H1 (cell line): ENCODE measurements at regions not wholly inside any gene's neighbourhood (a gene's known extent, or its start where the extent isn't known, plus 50 kb on each side); places are given as distances from the start of the nearest gene placed in this dataset.
A peak's percentile ranks its signal among the peaks of the same experiment; 100 is the strongest.

Source experiments
- CTCF ChIA-PET: fragments of 300-600 bp; sonication (Branson Sonifier 250); formaldehyde crosslinking; loops from one replicate; lab custom pipeline; 2021; ENCODE audit not compliant: partially characterized antibody; lab: Charles Lee
- POLR2A ChIA-PET: fragments of 300-600 bp; sonication (Branson Sonifier 250); formaldehyde crosslinking; loops from one replicate; lab custom pipeline; 2021; ENCODE audit warnings: inconsistent platforms; ENCODE audit not compliant: partially characterized antibody; lab: Charles Lee
- DNase-seq, 2 experiments: peaks; one replicate each; pipeline versions ENCODE4 v3.0.0 to v3.0.0-alpha.2; 2010 to 2022; ENCODE audit warnings: low spot score in 2 of 2, low read depth in 1 of 2, mixed read lengths in 1 of 2
- FAIRE-seq: peaks from 2 replicates; lab custom pipeline; 2011; peaks lifted over from hg19 to GRCh38; lab: Jason Lieb, UNC
- H2AFZ ChIP-seq: 2 replicates; pipeline ENCODE4 v1.8.1; 2012; ENCODE audit warnings: low read length, inconsistent platforms
- H2AK5ac ChIP-seq: 2 replicates; pipeline ENCODE4 v1.6.1; 2013; ENCODE audit warnings: low read depth, low read length
- H2BK120ac ChIP-seq: replicated peaks from 2 replicates; pipeline ENCODE3; 2013; ENCODE audit warnings: low read depth, low read length, inconsistent platforms
- H2BK12ac ChIP-seq: 2 replicates; pipeline ENCODE4 v1.6.1; 2013; ENCODE audit warnings: low read depth, low read length
- H2BK15ac ChIP-seq: 2 replicates; pipeline ENCODE4 v1.6.1; 2013; ENCODE audit warnings: low read length
- H2BK20ac ChIP-seq: 2 replicates; pipeline ENCODE4 v1.6.1; 2013; ENCODE audit warnings: low read length
- H2BK5ac ChIP-seq: 2 replicates; pipeline ENCODE4 v1.6.1; 2013; ENCODE audit warnings: low read depth, low read length
- H3K14ac ChIP-seq: 2 replicates; pipeline ENCODE4 v1.6.1; 2013; ENCODE audit warnings: inconsistent platforms; ENCODE audit not compliant: insufficient read length
- H3K18ac ChIP-seq: 2 replicates; pipeline ENCODE4 v1.6.1; 2013; ENCODE audit warnings: low read length; ENCODE audit errors: extremely low read depth
- H3K23ac ChIP-seq: 2 replicates; pipeline ENCODE4 v1.6.1; 2013; ENCODE audit warnings: inconsistent platforms; ENCODE audit not compliant: insufficient read length
- H3K23me2 ChIP-seq: 2 replicates; pipeline ENCODE4 v1.6.1; 2013; ENCODE audit warnings: low read depth, low read length
- H3K27ac ChIP-seq: 2 replicates; pipeline ENCODE4 v1.6.1; 2011; ENCODE audit warnings: low read depth, low read length, inconsistent platforms
- H3K27me3 ChIP-seq, 4 experiments: replicated peaks in 1 of 4; 1 replicate in 1 of 4; 2 replicates in 3 of 4; pipeline versions ENCODE4 v1.6.1 to v1.8.1; 2011 to 2013; ENCODE audit warnings: low read length in 3 of 4, mild to moderate bottlenecking in 3 of 4, inconsistent platforms in 2 of 4, mixed read lengths in 2 of 4, moderate library complexity in 1 of 4; ENCODE audit not compliant: control insufficient read depth in 3 of 4, insufficient read depth in 3 of 4; ENCODE audit errors: extremely low read depth in 1 of 4
- H3K36me3 ChIP-seq, 4 experiments: 2 replicates each; pipeline versions ENCODE4 v1.6.1 to v1.8.1; 2011 to 2013; ENCODE audit warnings: mild to moderate bottlenecking in 4 of 4, low read length in 3 of 4, moderate library complexity in 2 of 4, control low read depth in 1 of 4, inconsistent platforms in 1 of 4; ENCODE audit not compliant: insufficient read depth in 4 of 4, control insufficient read depth in 2 of 4
- H3K4ac ChIP-seq: replicated peaks from 2 replicates; pipeline ENCODE3; 2013; ENCODE audit warnings: low read length, low read depth, mixed read lengths, inconsistent platforms; ENCODE audit not compliant: insufficient read length
- H3K4me1 ChIP-seq, 4 experiments: replicated peaks in 1 of 4; 1 replicate in 1 of 4; 2 replicates in 3 of 4; pipeline versions ENCODE4 v1.6.1 to v1.8.1; 2011 to 2013; ENCODE audit warnings: low read length in 3 of 4, inconsistent platforms in 2 of 4, mixed read lengths in 1 of 4; ENCODE audit not compliant: insufficient read depth in 4 of 4, control insufficient read depth in 3 of 4
- H3K4me2 ChIP-seq, 2 experiments: 2 replicates each; pipeline versions ENCODE4 v1.6.1 to v1.8.1; 2011 to 2013; ENCODE audit warnings: low read depth in 2 of 2, low read length in 2 of 2, control low read depth in 1 of 2, inconsistent platforms in 1 of 2, mild to moderate bottlenecking in 1 of 2; ENCODE audit not compliant: insufficient read depth in 1 of 2
- H3K4me3 ChIP-seq, 4 experiments: fragments of 200-600, 300-600 bp in 1 of 4; sonication (generic), shearing (Covaris generic), sonication (Bioruptor Twin) in 1 of 4; 2 replicates each; pipeline versions ENCODE4 v1.5.1 to v1.8.1; 2011 to 2016; ENCODE audit warnings: low read length in 4 of 4, low read depth in 3 of 4, control low read depth in 2 of 4, inconsistent platforms in 2 of 4, mild to moderate bottlenecking in 2 of 4, mixed read lengths in 1 of 4, moderate library complexity in 1 of 4; ENCODE audit not compliant: insufficient read depth in 2 of 4; ENCODE audit errors: extremely low read depth in 1 of 4
- H3K56ac ChIP-seq: replicated peaks from 2 replicates; pipeline ENCODE3; 2013; ENCODE audit warnings: low read depth, mild to moderate bottlenecking, mixed read lengths, low read length, inconsistent platforms; ENCODE audit not compliant: insufficient read length
- H3K79me1 ChIP-seq: 2 replicates; pipeline ENCODE4 v1.6.1; 2013; ENCODE audit warnings: low read depth, low read length, control low read depth
- H3K79me2 ChIP-seq, 2 experiments: 2 replicates each; pipeline versions ENCODE4 v1.6.1 to v1.8.1; 2012 to 2013; ENCODE audit warnings: low read length in 2 of 2, mild to moderate bottlenecking in 2 of 2, inconsistent platforms in 1 of 2; ENCODE audit not compliant: insufficient read depth in 2 of 2, control insufficient read depth in 1 of 2
- H3K9ac ChIP-seq, 4 experiments: replicated peaks in 1 of 4; 1 replicate in 1 of 4; 2 replicates in 3 of 4; pipeline versions ENCODE4 v1.6.1 to v1.8.1; 2011 to 2013; ENCODE audit warnings: low read depth in 3 of 4, low read length in 3 of 4, control low read depth in 2 of 4, mild to moderate bottlenecking in 2 of 4, moderate library complexity in 2 of 4, inconsistent platforms in 1 of 4; ENCODE audit errors: extremely low read depth in 1 of 4
- H3K9me3 ChIP-seq, 2 experiments: 2 replicates each; pipeline versions ENCODE4 v1.6.1 to v1.8.1; 2012 to 2013; ENCODE audit warnings: mild to moderate bottlenecking in 2 of 2, moderate library complexity in 2 of 2, control low read depth in 1 of 2, inconsistent platforms in 1 of 2, low read depth in 1 of 2, low read length in 1 of 2, mixed read lengths in 1 of 2; ENCODE audit not compliant: insufficient read depth in 2 of 2
- H4K20me1 ChIP-seq, 2 experiments: replicated peaks in 1 of 2; 2 replicates each; pipeline versions ENCODE3 to v1.8.1; 2011 to 2013; ENCODE audit warnings: inconsistent platforms in 2 of 2, low read length in 2 of 2, mild to moderate bottlenecking in 1 of 2; ENCODE audit not compliant: insufficient read depth in 2 of 2, control insufficient read depth in 1 of 2
- H4K5ac ChIP-seq: 2 replicates; pipeline ENCODE4 v1.6.1; 2013; ENCODE audit warnings: low read length, low read depth, mixed read lengths, inconsistent platforms; ENCODE audit not compliant: insufficient read length
- H4K8ac ChIP-seq: 2 replicates; pipeline ENCODE4 v1.8.0; 2013; ENCODE audit warnings: mild to moderate bottlenecking, moderate library complexity, low read length, inconsistent platforms; ENCODE audit not compliant: insufficient read depth; ENCODE audit errors: extremely low read depth
- H4K91ac ChIP-seq: replicated peaks from 2 replicates; pipeline ENCODE3; 2013; ENCODE audit warnings: low read length, mixed read lengths, inconsistent platforms; ENCODE audit not compliant: insufficient read length
- BRCA1 ChIP-seq: IDR thresholded peaks from 2 replicates; pipeline ENCODE4 v1.6.1; 2012; ENCODE audit warnings: low read depth, low read length, improper control_type of control experiment
- EP300 ChIP-seq, 2 experiments: IDR thresholded peaks; 1 replicate in 1 of 2; 2 replicates in 1 of 2; pipeline ENCODE4 v1.6.1; 2011 to 2012; ENCODE audit warnings: low read depth in 2 of 2, low read length in 2 of 2, mild to moderate bottlenecking in 2 of 2, borderline replicate concordance in 1 of 2, inconsistent platforms in 1 of 2, moderate library complexity in 1 of 2
- EZH2 ChIP-seq: fragments of 200-600 bp; sonication (generic); IDR thresholded peaks from 2 replicates; pipeline ENCODE4 v1.7.1; 2012; ENCODE audit warnings: low read depth, mild to moderate bottlenecking, moderate library complexity, low read length, inconsistent platforms; ENCODE audit not compliant: severe bottlenecking
- JUN ChIP-seq: IDR thresholded peaks from 2 replicates; pipeline ENCODE4 v1.6.1; 2011; ENCODE audit warnings: low read depth, mild to moderate bottlenecking, improper control_type of control experiment, low read length
- KDM5A ChIP-seq: fragments of 200-600 bp; IDR thresholded peaks from 2 replicates; pipeline ENCODE4 v1.7.1; 2012; ENCODE audit warnings: mild to moderate bottlenecking, low read length, inconsistent platforms, mixed read lengths
- SIRT6 ChIP-seq: IDR thresholded peaks from one replicate; pipeline ENCODE4 v1.7.1; 2012; ENCODE audit warnings: low read length, inconsistent platforms
- SP1 ChIP-seq: IDR thresholded peaks from 2 replicates; pipeline ENCODE4 v1.6.1; 2011; ENCODE audit warnings: low read depth, low read length
- SUZ12 ChIP-seq: fragments of 200-600 bp; sonication (generic); IDR thresholded peaks from 2 replicates; pipeline ENCODE4 v1.6.1; 2012; ENCODE audit warnings: mild to moderate bottlenecking, inconsistent platforms, low read length, moderate library complexity, mixed read lengths
- TAF7 ChIP-seq: optimal IDR thresholded peaks from 2 replicates; pipeline ENCODE3; 2011; ENCODE audit warnings: low read depth, mild to moderate bottlenecking, inconsistent platforms, low read length, moderate library complexity, borderline replicate concordance
- TEAD4 ChIP-seq: IDR thresholded peaks from 2 replicates; pipeline ENCODE4 v1.6.1; 2012; ENCODE audit warnings: low read depth, low read length, inconsistent platforms, mixed read lengths
- WGBS, 2 experiments: shearing (Covaris generic) in 1 of 2; methylation state at CpG; one replicate each; pipeline versions ENCODE4 v1.1.6 to v1.1.7; 2013 to 2015; ENCODE audit warnings: low lambda C conversion rate in 2 of 2, mixed read lengths in 2 of 2, inconsistent platforms in 1 of 2, low coverage in 1 of 2, missing lambda C conversion rate in 1 of 2; ENCODE audit not compliant: insufficient replicate concordance in 2 of 2, insufficient coverage in 1 of 2, insufficient read length in 1 of 2; ENCODE audit errors: extremely low coverage in 1 of 2, missing lambda C conversion rate in 1 of 2; 5-methylcytosine and 5-hydroxymethylcytosine counted together
- TF ChIP-seq, protein P1 (sequence below): IDR thresholded peaks from 2 replicates; pipeline ENCODE4 v1.6.1; 2011; ENCODE audit warnings: low read depth, mild to moderate bottlenecking, low read length; ENCODE audit not compliant: insufficient read depth
- TF ChIP-seq, protein P2 (sequence below): IDR thresholded peaks from 2 replicates; pipeline ENCODE4 v1.6.1; 2012; ENCODE audit warnings: low read length, inconsistent platforms
- TF ChIP-seq, protein P3 (sequence below): IDR thresholded peaks from 2 replicates; pipeline ENCODE4 v1.6.1; 2012; ENCODE audit warnings: inconsistent platforms

DNA sequence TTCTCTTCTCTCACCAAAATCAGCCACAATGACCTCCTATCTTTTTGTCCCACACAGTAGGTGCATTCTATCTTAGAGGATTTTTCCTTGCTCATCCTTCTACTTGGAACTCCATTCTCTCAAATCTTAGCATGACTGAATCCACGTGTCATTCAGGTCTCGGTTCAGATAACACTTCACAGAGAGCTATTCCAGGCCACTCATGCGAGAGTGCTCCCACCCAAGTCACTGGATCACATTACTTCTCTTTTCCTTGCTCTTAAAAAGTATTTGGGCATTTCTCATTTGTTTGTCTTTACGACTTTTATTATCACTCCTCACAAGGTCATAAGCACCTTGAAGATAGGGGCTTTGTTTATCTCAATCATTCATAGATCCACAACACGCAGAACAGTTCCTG is 647.5 kb upstream of the TENM3 start:
- Histone ChIP-seq H3K79me1 (no peaks in the 10 kb centered on the region), H3K4me2 (no peak overlapping the region), H3K23me2 (no peaks in the 10 kb centered on the region), H3K9ac (no peak overlapping the region), H4K20me1 (no peaks in the 10 kb centered on the region), H2BK5ac (no peak overlapping the region), H4K8ac (no peak overlapping the region), H3K56ac (no peak overlapping the region), H3K4ac (no peak overlapping the region), H3K27me3 (no peaks in the 10 kb centered on the region), H3K79me2 (no peaks in the 10 kb centered on the region), H4K5ac (no peak overlapping the region), H3K14ac (peak overlapping the region; percentile 72), H2AFZ (no peak overlapping the region), H2BK15ac (no peak overlapping the region), H2BK20ac (no peak overlapping the region), H2AK5ac (no peak overlapping the region), H3K9me3 (no peaks in the 10 kb centered on the region), H4K91ac (no peak overlapping the region), H3K23ac (no peak overlapping the region), H3K4me1 (no peaks in the 10 kb centered on the region), H2BK12ac (no peak overlapping the region), H3K36me3 (no peaks in the 10 kb centered on the region), H3K4me3 (no peak overlapping the region), H3K18ac (no peak overlapping the region), H3K27ac (no peak overlapping the region), H2BK120ac (no peak overlapping the region)
- whole genome bisulfite sequencing, 2 experiments: 90% methylated on average over 5 of the region's 5 CpGs; no CpG with 5 or more reads in 1 of the 2 experiments
- FAIRE-seq (no peak), DNase-seq (no peak)
- CTCF ChIA-PET: no interaction called here
- POLR2A ChIA-PET: no interaction called here
- TF ChIP-seq SUZ12: no peak
- no peak for TF ChIP-seq EZH2
- no peak for TF ChIP-seq BRCA1
- no peak for TF ChIP-seq EP300 (IDR thresholded peaks at IDR 0.05; ENCODE audit: borderline replicate concordance in 1 of 2, low read depth in 2 of 2, low read length in 2 of 2)
- TF ChIP-seq SIRT6: no peak
- TF ChIP-seq, protein P1, sequence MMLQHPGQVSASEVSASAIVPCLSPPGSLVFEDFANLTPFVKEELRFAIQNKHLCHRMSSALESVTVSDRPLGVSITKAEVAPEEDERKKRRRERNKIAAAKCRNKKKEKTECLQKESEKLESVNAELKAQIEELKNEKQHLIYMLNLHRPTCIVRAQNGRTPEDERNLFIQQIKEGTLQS: no peak
- TF ChIP-seq JUN: no peak
- no peak for TF ChIP-seq SP1
- TF ChIP-seq TAF7: no peak
- TF ChIP-seq KDM5A: no peak
- TF ChIP-seq TEAD4: no peak
- TF ChIP-seq, protein P2, sequence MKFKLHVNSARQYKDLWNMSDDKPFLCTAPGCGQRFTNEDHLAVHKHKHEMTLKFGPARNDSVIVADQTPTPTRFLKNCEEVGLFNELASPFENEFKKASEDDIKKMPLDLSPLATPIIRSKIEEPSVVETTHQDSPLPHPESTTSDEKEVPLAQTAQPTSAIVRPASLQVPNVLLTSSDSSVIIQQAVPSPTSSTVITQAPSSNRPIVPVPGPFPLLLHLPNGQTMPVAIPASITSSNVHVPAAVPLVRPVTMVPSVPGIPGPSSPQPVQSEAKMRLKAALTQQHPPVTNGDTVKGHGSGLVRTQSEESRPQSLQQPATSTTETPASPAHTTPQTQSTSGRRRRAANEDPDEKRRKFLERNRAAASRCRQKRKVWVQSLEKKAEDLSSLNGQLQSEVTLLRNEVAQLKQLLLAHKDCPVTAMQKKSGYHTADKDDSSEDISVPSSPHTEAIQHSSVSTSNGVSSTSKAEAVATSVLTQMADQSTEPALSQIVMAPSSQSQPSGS: no peak
- TF ChIP-seq, protein P3, sequence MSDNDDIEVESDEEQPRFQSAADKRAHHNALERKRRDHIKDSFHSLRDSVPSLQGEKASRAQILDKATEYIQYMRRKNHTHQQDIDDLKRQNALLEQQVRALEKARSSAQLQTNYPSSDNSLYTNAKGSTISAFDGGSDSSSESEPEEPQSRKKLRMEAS: no peak
